HG03095 (cell line): ENCODE measurements at regions not wholly inside any gene's neighbourhood (a gene's known extent, or its start where the extent isn't known, plus 50 kb on each side); places are given as distances from the start of the nearest gene placed in this dataset.
"Not testable (repeated sequence)": the region's sequence is repeated elsewhere in the genome, so short reads cannot be mapped to it uniquely, and the experiment has no call there.

Experiments used
- ATAC-seq: cut with Tn5 transposase; IDR thresholded peaks from one replicate; pipeline ENCODE4 v1.9.1; 2021; ENCODE audit warnings: moderate library complexity; ENCODE audit not compliant: unreplicated experiment

DNA sequence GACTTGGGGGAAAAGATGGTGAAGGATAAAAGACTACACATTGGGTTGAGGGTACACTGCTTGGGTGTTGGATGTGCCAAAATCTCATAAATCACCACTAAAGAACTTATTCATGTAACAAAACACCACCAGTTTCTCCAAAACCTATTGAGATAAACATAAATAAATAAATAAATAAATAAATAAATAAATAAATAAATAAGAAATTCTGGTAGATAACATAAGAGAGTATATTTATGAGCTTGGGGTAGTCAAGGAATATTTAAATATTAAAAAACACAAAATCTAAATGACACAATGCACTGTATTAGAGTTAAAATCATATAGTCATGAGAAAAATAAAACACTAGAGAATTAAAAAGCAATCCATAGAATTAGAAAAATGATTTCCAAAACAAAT lies 333.5 kb upstream of the NRG3 start:
- ATAC-seq = no peak

DNA sequence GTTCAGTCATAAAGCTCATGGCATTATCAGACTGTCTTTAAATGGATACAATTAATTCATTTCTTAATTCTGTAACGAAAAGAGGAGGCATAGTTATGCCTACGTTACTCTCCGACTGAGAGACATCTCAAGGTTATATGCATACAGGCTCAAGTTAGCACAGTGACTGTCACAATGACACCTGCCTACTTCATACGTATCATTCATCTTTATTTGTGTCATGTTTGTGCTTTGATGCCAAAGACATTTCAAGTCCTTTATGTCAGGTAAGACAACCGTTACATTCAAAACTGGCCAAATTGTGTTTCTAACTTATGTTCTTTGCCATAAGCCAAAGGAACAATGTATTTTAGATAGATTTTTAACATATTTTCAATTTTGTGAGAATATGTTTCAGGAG lies 328.8 kb upstream of the NRG3 start:
- ATAC-seq = no peak

DNA sequence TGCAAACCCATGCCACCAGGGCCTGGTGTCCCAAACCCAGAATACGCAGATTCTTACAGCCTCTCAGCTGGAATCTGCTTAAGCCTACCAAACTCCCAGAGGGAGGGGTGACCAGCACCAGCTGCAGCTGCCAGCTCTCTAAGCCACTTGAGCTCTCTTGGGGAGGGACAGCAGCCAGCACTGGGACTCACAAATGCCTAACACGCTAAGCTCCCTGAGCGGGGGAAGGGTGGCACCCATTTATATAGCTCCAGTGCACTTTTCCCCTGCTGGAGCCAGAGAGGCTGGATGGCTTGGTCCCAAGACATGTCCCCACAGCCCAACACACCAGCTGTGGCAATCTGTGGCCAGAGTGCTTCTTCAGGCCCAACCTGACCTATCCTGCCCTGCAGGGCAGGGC lies 326.8 kb upstream of the NRG3 start:
- ATAC-seq = no peak

DNA sequence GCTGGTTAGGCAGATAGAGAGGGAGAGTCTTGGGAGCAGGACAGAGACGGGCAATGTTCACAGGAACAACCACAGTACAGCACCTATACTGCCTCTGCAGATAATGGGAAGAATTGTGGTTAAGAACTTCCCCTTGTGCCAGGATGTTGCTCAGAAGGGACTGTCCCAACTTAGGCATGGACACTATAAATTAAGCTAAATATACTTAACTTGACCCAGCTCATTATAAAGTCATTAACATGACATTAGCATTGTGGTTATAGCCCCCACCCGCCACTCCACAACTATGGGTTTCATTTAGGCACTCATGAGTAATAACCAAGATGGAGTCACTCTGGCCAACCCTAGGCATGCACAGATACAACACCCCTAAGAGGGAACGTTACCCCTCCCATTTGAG lies 310.9 kb upstream of the NRG3 start:
- ATAC-seq = no peak

DNA sequence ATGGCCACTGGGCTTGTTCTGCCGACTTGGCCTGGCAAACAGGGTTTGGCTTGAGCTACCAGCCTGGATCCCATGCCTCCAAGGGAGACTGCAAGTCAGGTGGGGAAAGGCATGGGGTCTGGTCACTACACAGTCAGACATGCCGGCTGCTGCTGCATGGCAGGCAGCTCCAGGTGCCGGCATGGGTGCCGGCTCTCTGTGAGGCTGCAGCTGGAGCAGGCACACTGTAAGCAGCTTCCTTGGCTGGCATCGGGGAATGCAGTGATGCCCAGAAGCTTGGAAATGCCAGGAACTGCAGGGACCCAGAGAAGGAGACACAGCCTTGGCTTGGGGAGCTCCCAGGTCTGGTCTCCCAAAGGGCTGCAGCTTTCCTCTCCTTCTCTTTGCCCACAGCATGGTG lies 305.5 kb upstream of the NRG3 start:
- ATAC-seq = no peak

DNA sequence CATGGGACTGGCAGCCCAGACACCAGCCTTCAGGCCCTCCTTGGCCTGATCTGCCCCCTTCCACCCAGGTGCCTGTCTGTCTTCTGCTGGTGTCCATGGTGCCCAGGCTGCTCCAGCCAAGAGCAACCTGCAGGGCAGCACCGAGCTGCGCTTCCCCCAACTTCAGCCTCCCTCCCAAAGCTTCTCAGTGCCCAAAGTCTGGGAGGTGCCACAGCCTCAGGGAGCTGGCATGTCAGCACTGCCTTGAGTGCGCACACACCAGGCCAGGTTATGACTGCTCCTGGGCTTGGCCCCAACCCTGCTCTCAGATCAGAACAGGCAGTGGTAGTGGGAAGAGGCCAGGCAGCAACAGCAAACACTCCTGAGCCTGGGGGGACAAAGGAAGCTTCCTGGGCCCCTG lies 304.6 kb upstream of the NRG3 start:
- ATAC-seq = no peak

DNA sequence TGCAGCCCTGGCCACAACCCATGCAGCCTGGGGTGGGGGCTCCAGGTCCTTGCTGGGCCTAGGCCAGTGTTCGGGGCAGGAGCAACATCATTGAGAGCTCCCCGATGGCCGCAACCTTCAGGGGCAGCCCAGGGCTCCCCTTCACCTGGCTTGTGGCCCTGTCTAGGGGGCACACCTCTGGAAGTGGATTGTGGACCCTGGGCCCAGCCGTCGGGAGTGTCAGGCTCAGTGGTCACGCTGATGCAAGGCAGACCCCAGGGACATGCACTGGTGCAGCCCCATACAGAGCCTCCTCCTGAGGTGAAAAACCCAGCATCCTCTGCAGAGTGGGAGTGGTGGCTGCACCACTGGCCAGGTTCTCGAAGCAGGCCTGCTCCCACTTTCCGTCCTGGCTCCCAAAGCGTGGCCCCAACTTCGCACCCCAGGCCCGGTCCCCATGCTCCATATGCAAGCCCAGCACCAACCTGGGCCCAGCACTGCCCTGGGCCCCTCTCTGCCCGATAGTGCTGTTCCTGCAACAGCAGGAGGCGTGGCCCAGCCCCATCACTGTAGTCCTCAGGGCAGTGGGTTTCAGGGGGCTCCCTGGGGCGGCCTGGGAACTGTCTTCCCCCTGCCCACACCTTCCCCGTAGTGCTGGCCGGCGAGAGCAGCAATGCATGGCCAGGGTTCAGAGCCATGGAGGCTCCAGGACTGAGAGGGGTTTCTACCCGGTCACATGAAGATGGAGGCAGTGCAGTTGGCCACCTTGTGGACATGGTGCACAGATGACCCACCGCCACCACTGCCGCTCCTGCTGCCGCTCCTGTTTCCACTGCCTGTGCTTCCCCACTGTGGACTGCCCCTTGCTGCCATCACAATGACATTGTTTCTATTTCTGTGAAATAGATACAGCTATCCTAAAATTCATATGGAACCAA lies 303.9 kb upstream of the NRG3 start:
- no peak for ATAC-seq

DNA sequence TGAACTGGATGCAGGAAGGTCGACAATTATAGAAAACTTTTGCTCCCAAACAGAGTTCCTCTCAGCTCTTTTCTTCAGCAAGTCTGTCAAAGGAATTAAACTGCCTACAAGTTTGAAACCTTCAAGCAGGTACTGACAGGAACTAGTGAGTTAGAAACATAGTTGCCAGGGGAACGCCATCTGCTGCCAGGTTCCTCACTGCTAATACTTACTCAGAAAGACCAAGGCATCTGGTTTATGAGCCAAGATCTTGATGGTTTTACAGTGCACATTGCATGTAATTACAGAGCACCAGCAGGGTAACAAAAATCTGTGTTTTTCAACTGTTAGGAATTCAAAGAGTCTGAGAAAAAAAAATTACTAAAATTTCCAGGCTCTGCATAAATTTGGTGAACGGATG lies 300.0 kb upstream of the NRG3 start:
- ATAC-seq = no peak

DNA sequence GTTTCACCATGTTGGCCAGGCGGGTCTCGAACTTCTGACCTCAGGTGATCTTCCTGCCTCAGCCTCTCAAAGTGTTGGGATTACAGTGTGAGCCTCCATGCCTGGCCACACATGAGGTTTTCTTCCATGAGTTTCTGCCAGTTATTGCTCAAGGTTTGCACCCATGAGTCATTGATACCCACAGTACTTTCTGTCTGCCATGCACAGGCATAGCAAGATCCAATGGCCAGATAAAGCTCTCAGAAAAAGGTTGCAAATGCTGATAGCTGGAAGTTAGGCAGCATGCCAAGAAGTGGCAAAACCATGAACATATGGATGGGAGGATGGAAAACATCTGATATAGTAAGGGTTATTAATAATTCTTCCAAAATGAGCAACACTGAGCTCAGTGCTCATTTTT lies 298.7 kb upstream of the NRG3 start:
- ATAC-seq = no peak

DNA sequence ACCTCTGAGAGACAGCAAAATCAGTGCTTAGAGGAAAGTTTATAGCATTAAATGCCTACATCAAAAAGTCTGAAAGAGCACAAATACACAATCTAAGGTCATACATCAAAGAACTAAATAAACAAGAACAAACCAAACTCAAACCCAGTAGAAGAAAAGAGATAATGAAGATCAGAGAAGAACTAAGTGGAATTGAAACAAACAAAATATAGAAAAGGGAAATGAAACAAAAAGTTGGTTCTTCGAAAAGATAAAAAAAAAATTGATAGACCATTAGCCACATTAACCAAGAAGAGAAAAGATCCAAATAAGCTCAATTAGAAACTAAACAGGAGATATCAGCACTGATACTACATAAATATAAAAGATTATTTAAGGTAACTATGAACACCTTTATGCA lies 280.0 kb upstream of the NRG3 start:
- ATAC-seq = no peak

DNA sequence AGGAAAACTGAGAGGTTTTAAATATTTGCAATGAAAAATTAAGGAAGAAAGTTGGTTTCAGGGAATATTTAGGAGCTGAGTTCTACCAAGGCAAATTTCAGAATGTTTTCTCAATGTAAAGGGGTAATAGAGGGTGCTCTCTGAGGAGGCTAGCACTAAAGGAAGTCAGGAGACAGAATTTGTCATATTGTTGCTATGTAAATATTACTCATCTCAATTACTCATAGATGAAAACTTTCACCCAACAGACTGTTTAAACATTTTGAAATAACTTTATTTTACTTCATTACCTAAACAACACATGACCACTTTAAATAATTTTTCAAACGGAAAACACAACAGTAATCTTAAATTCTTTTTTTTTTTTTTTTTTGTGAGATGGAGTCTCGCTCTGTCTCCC lies 274.8 kb upstream of the NRG3 start:
- ATAC-seq = no peak

DNA sequence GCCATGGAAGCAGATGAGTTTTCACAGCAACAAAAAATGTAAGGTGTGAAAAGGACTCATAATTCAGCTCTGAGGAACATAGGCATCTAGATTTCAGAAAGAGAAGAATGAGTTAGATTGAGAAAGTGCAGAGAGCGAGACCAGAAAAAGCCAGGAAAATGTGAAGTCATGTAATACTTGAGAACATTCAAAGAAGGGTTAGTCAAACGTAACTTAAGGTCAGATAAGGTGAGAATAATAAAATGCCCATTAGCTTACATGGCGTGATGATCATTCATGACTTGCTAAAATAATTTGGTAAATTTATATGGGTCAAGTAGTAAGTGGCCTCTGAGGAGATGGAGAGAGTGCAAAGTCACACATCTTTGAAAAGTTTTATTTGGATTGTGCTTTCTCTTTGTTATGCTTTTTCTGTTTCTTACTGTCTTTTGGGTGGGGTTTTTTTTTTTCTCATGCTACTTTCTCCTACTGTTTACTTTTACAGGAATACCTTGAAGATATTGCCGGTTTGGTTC lies 271.8 kb upstream of the NRG3 start:
- no peak for ATAC-seq

DNA sequence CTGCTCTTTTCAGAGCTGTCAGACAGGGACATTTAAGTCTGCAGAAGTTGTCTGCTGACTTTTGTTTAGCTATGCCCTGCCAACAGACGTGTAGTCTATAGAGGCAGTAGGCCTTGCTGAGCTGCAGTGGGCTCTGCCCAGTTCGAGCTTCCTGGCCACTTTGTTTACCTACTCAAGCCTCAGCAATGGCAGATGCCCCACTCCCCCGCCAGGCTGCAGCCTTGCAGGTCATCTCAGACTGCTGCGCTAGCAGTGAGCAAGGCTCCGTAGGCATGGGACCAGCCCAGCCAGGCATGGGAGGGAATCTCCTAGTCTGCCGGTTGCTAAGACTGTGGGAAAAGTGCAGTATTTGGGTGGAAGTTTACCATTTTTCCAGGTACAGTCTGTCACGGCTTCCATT lies 230.5 kb upstream of the NRG3 start:
- not testable (repeated sequence) for ATAC-seq

DNA sequence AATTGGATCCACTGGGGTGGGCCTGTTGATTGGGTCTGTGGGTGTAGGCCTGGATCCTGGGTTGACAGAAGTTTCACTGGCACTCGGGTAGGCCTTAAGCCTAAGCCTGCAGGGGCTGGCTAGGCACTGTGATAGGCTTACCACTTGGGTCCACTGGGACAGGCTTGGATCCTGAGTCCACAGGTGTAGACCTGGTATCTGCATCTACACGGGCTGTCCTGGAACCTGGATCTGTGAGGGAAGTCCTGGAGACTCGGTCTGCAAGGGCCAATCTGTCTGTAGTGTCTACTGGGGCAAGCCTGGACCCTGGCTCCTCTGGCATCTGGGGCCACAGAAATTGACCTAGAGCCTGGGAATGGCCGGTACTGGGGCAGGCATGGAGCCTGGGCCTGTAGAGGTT lies 219.0 kb upstream of the NRG3 start:
- no peak for ATAC-seq

DNA sequence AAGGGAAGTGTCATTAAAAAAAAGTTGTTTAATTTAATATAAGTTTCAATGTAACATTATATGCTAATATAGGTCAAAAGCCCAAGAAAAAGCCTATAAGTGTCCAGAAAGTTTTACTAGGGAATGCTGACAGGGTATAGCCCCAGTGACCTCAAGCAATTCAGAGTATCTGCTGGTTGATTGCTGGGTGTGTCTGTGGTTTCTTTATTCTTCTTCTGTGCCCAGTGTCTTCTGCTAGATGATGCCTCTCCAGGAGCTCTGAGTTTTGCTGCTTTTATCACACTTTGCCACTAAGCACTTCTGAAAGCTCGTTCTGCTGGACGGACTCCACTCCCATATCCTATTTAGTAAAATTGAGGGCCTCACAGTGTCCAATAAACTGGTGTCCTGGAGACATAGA lies 212.2 kb upstream of the NRG3 start:
- no peak for ATAC-seq

DNA sequence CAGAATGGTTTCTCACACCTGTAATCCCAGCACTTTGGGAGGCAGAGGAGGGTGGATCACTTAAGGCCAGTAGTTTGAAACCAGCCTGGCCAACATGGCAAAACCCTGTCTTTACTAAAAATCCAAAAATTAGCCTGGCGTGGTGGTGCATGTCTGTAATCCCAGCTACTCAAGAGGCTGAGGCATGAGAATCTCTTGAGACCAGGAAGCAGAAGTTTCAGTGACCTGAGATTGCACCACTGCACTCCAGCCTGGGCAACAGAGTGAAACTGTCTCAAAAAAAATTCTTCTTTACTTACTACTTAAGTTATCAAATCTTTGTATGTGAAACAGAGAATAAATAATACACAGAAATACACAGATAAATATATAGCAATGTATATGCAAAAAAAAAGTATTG lies 210.2 kb upstream of the NRG3 start:
- not testable (repeated sequence) for ATAC-seq

DNA sequence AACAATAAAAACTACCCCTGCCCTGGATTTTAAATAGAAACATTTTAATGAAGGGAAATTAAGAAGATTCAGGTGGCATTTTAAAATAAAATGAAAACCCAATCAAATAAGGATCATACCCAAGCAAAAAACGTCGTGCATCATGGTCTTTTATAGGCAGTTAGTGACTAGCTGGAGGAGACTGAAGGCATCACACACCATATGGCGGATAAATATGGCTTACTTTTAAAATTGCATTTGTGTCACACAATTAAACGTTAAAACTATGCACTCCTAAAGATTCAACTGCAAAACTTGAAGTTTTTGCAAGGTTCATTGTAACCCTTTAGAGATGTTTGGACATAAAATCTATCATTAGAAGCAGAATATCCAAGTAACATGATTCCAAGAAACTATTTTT lies 200.1 kb upstream of the NRG3 start:
- no peak for ATAC-seq

DNA sequence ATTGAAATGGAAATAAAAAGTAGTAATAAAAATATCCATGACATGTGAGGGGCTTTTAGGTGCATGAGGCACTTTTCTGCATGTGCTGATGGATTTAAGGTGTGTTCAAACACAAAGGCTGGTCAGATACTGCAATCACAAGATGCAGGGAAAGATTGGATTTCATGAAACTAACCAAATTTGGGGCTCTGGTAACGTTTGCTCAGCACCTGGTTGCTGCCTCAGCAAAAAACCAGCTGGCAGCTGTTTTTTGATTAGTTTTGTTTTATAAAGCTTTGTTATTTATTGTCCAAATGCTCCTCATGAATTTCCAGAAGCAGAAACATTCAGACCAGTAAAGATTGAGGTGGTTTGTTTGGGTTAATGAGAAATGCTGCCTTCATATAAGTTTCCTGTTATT lies 195.7 kb upstream of the NRG3 start:
- ATAC-seq = no peak

DNA sequence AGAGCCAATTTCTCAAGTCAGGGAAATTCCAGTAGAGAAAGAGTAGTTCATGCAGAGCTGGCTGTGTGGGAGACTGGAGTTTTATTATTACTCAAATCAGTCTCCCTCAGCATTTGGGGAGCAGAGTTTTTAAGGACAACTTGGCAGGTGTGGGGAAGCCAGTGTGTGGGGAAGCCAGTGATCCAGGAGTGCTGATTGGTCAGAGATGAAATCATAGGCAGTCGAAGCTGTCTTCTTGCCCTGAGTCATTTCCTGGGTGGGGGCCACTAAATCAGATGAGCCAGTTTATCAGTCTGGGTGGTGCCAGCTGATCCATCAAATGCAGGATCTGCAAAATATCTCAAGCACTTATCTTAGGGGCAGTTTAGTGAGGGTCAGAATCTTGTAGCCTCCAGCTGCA lies 194.6 kb upstream of the NRG3 start:
- no peak for ATAC-seq

DNA sequence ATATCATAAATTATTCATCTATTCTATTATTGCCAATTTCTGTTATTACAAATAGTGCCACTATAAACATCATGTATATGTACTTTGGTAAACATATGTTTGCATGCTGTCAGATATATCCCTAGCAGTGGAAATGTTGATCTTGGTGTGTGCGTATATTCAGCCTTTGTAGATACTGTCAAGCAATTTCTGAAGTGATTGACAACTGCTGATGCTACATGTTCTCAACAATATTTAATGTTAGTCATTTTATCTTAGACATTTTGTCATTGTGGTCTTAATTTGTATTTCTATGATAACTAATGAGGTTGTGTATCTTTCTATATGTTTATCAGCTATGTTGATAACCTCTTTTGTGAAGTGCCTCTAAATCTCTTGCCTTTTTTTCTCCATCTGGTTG lies 186.5 kb upstream of the NRG3 start:
- no peak for ATAC-seq

DNA sequence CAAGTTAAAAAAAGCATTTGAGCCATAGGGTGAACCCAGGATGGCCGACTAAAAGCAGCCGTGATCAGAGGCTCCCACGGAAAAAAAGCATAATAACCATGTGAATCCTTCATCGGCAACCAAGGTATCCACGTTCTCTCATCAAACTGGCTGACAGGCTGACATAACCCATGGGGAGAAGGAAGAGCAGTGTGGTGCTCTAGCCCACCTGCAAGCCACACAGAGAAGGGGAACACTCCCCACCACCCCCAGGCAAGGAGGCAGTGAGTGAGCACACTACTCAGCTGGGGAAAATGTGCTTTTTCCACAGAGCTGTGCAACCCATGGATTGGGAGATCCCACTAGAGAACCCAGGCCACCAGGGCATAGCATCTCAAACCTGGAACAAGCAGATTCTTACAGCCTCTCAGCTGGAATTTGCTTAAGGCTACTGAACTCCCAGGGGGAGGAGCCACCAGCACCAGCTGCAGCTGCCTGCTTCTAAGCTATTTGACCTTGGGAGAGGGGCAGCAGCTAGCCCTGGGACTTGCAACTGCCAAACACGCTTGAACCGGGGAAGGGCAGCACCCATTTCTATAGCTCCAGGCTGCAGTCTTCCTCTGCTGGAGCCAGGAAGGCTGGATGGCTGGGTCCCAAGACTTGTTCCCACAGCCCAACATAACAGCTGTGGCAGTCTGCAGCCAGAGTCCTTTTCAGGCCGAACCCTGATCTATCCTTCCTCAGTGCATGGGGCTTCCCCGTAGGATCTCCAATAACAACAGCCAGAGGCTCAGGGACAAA lies 178.2 kb upstream of the NRG3 start:
- no peak for ATAC-seq

DNA sequence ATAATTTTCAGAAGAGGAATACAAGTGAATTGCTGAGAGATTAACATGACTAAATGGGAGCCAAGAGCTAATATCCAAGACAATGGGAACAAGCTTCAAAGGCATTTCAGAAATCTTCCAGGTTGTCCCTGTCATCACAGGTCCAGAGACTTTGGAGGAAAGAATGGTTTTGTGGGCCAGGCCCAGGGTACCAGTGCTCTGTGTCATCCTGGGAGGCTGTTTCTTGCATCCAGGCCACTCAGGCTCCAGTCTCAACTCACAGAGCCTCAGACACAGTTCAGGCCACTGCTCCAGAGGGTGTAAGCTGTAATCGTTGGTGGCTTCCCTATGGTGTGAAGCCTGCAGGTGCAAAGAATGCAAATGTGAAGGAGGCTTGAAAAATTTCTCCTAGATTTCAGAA lies 170.4 kb upstream of the NRG3 start:
- no peak for ATAC-seq
